ENCODE measurements at regions not wholly inside any gene's neighbourhood (a gene's known extent, or its start where the extent isn't known, plus 50 kb on each side); places are given as distances from the start of the nearest gene placed in this dataset.

DNA sequence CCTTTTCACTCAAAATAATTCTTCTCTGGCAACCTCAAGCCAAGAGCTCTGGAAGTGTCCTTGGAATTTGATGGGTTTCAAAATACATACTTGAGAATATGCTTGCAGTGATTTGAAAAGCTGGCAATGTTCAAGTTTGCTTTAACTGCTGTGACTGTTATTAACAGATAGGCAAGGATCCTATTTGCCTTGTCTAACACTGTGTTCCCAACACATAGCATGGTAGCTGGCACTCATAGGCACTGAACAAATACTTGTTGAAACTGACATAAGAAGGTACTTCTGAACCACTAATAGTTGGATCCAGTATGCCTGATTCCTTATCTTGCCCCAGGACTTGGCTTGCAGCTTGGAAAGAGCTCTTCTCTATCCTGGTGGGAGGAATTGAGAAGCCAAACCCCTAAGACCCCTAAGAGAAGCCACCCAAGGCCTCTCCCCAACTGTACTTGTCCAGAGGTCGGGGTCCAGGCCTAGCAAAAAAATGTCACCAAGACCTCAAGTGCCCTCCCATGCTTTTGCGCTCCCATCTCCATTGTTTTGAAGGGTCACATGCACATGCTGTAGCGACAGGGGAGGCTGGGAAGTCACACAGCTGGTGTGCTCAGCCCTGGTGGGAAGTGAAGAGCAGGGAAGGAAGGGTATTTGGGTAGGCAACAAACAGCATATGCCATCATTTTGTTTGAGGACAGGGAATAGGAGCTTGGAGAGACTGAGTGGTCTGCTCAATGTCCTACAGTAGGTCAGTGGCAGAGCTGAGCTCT, 118.4 kb upstream of the HAAO start:
- DNase-seq, result no peak

DNA sequence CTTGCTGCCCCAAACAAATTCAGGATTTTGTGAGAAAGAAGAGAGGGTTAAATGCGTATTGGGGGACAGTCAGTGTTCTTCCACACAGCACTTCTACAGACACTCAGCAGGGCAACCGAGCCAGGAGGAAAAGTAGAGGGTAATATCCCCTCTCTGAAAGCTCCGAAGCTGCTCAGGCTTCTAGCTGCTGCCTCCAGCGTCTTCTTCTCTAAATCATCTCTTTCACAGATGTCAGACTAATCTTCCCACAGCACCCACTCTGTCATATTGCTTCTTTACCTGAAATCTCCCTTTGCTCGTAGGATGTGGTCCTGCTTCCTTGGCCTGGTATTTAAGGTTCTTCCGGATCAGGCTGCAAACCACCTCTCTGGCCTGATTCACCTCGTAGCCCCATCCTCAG, 117.6 kb upstream of the HAAO start:
- no peak for DNase-seq

DNA sequence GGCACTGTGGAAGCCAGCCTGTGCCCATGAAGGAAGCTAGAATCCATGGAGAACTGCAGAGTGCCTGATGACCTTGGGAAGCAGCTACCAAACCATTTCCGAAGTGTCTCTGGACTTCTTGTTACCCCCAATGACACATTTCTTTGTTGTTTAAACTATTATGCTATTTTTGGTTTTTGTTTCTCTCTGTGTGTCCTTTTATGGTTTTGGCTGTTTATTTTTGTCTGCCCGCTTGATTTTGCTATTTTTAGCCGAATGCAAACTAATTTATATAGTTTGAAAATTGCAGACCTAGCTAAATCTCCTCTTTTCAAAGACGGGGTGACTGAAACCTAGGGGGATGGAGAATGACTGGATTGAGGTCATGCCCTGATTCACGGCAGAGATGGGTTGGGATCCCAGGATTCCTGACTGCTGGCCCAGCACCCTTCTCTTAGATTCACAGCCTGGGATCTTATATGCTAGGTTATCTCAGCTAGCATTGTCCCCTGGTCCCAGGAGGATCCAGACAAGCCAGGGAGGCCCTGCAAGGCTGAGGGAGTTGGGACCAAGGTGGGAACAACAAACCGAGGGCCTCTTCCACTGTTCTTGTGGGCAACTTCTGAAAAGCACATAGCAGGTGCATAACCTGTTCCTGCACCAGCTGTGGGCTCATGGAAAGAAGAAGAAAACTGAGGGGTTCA, 116.3 kb upstream of the HAAO start:
- DNase-seq, result no peak

DNA sequence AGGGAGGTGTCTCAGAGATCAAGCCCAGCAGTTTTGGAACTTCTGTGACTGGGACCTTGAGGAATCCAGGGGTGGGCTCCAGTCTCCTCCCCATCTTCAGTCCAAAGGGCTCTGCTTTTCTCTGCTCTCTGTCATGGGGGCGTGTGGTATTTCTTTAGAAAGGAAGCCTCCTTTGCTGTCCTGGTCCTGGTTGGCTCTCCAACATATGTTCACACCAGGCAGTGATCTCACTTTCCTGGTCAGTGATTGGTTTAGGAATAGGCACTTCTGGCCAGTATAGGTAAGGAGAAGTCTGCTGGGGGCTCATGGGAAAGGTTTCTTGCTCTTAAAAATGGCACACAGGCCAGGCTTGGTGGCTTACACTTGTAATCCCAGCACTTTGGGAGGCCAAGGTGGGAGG, 115.5 kb upstream of the HAAO start:
- no peak for DNase-seq

DNA sequence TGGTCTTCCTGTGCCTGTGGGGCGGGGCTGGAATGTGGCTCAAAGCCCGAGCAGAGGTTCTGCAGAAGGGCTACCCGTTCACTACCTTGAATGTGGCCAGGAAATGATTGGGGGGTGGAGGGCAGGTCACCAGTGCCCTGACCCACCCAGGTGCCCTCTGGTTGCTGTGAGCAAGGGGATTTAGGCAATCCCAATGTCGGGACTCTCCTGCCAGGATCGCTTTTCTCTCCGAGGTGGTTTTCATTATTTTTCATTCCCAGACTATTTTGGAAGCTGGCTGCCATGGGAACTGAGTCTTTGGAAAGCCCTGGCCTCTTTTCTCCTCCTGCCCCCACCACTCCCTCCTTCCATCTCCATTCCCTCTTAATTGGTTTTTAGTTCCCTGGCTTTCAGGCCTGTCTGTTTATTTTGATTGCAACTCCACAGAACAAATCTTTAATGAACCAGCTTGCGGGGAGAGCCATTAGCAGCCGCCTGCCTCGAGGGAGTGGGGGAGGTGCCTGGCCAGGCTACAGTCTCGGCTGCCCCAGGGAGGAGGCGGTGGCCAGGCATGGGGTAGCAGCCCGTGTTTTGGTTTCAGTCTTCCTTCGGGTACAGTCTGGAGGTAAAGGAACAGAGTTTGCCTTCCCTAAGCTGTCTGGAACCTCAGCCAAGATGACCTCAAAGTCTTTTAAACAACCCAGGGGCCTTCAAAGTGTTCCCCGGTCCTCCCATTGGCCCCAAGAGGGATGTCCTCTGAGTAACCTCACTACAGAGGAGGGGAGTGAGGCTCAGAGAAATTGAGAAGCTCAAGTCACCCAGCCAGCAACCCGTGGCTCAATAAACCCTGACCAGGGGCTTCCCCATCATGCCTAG, 114.4 kb upstream of the HAAO start:
- no peak for DNase-seq

DNA sequence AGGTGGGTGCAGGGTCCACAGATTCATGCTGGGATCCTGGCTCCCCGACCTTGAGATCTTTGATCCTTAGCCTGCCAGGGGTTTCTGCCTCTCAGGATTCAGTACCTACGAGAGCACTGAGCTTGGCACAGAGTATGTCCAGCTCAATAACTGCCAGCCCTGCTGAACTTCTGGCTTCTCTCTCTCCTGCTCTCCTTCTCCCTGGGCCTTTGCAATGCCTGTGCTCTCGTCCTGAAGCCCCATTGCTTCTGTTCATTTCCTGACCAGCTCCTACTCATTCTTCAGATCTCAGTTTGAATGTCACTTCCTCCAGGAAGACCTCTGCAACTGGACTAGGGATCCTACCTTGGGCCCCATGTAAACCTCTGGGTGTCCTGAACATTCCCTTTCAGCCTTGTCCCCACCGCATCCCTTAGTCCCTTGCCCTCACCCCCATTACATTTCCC, 113.8 kb upstream of the HAAO start:
- no peak for DNase-seq

DNA sequence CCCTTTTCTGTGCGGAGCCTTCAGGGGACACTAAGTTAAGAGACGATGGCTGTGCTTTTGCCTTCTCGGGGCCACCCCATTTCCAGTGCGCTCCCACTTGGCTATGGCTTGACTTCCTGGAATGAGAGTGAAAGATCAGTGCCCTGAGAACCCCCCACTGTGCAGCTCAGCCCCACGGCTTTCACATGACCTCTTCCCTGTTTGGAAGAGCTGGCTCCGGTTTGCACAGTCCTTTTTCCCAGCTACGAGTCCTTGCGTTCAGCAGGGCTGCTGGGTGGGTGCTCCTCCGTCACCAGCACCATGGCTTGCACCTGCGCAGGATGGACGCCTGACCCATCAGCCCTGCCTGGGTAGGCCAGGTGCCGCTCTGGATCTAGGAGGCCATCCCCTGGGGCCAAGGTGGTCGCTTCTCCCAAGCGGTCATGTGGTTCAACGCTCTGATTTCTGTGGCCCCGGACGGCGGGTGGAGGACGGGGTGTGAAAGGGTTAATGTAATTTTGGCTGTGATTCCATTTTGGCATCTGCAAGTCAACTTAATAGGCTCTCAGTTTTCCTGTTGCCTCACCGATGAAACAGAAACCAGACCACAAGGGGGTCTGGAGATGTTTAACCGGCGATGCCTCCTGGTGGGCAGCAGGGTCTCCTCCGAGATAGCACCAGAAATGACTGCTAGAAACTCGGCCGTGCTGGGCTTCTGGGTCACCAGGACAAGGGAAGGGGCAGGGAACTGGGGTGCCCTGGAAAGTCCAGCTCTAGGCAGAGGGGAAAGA, 113.1 kb upstream of the HAAO start:
- no peak for DNase-seq

DNA sequence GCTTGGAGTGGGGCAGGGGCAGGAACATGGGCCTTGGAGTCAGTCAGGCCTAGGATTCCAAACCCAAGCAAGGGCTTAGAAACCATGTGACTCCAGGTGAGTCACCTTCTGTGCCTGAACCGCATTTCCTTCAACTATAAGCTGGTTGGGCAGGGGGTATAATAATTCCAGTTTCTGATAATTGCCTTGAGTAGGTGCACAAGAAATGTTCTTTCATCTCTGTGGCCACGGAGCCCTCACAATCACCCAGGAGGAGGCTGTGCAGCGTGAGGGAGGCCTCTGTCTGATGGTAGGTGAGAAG, 112.1 kb upstream of the HAAO start:
- DNase-seq, result no peak

DNA sequence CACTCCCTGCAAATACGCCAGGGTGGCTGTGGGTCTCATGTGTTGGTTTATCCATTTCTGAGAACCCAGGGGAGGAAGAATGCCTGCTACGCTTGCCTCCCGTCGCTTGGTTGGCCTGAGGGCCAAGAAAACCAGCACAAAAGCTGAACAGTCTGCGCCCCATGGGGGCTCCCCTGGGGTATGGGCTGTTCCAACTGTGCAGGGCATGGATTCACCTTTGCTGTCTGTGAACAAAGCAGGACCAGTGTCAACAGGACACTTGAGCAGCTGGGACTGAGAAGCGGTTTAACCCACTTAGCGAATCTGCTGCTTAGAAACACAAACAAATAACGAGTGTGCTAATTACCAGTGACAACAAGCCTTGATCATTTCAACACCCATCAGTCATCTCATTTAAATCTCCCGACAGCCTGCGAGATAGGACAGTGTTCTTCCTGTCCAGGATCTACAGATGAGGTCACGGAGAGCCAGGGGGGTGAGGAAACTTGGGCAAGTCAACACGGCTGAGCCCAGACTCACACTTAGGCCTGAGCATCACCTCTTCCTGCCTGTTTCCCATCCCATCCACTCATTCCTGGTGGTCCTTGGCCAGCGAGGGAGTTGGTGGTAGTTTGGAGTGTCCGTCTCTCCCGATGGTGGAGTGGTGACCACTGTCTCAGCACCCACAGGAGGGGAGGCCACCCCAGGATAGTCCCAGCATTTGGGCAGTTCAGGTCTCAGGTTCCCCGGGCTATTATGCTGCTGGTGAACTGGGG, 111.6 kb upstream of the HAAO start:
- DNase-seq, result no peak

DNA sequence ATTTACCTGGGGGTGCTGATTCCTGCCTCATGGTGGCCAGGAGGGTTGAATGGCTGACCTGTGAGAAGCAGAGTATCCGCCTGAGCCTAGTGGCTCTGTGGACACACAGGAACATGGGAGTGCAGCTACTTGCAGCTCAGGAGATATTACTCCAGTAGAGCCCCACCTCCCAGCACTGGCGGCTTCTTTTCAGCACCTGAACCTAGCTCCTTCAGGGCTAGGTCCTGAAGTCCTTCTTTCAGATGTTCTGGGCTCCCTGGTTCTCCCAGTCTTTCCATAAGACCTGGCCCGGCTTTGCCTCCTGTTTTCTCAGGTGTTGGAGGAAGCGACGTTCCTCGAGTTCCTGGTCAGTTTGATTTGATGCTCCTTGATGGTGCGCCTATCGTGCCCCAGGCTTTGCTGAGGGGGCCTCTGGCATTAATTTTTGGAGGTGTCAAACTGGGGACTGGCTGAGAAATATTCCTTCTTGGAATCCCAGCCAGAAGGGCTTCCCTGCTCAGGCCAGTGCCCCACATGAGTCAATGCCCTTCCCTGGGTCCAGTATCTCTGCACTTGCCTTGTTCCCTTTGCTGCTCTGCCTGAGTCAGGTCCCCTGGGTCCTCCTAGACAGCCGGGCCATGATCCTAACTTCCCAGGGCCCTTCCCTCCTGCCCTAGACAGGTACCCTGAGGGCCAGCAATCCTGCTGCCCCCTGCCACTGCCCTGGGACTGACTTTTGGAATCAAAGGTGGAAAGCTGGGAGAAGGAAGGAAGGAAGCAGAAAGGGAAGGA, 110.7 kb upstream of the HAAO start:
- DNase-seq, result no peak

DNA sequence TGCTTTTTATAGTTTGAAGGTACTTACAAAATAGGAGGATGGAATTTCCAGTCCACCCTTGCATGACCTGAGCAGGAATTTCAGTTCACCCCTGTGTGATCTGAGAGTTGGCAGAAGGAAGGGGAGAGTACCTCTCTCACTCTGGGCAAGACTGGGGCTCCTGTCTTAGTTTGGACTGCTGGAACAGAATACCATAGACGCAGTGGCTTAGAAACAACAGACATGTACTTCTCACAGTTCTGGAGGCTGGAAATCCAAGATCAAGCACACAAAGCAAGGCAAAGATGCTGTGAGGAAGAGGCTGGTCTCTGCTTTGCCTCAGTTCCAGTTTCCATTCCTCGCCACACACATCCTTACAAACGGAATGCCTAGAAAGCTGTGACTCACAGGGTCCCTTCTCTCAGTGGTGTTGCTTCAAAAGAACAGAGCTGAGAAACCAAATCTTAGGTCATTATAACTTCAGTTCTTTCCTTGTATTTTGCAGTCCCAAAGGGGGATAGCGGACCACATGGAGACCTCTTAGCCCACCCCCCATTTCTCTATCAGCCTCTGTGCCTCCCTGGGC, 108.8 kb upstream of the HAAO start:
- DNase-seq, result no peak

DNA sequence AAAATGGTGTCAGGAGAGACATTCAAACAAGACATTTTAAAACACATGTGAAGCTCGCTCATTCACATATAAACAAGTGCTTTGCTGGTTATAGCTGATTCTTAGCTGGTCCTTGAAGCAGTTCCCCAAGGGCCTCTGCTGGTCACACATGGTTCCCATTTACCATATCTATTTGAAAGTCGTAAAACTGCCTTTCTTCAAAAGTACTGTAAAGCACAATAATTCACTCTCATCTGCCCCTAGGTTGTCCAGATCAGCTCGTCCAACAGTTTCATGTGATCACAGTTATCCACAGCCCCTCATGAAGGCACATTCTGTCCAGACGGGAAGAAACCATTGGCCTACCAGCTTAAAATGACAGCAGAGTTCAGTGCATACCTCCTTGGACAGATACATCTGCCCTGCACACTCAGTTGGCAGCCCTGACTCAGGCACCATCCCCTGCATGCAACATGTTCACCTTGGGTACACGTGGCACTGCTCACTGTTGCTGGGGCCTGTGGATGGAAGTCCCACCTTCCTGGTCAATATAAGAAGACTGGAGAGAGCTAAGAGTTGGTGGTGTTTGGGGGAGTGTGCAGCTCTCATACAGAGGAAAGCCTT, 108.0 kb upstream of the HAAO start:
- DNase-seq, result no peak

DNA sequence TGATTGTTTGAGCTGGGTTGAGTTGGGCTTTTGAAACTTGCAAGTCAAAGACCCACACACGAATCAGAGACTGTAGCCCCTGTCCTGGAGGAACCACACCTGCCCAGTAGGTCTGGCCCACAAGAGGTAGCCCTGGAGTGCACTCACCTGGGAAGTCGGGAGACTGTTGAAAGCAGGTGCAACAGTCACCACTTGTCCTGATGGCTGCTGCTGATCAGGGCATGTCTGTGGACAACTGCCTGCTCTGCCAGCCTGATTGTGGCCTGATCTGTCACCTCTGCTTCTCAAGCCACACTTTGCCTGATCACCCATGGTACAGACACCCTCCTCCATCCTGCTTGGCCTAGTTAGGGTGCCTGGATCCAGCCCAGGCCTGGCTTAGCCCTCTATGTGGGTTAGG, 105.0 kb upstream of the HAAO start:
- no peak for DNase-seq

DNA sequence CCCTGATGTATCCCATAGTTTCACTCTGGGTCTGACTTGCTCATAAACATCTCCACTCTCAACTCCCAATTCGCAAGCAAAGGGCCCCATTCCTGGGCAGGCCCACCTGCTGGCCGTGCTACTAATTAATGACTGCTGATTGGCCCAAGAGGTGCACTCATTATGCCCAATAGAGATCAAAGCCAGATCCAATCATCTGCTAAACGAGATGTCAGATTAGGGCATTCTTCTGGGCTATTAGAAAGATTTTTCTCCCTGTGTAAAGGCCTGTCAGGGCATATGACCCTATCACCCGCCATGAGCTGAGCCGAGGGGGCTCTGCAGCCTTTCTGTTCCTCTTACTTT, 103.4 kb upstream of the HAAO start:
- no peak for DNase-seq

DNA sequence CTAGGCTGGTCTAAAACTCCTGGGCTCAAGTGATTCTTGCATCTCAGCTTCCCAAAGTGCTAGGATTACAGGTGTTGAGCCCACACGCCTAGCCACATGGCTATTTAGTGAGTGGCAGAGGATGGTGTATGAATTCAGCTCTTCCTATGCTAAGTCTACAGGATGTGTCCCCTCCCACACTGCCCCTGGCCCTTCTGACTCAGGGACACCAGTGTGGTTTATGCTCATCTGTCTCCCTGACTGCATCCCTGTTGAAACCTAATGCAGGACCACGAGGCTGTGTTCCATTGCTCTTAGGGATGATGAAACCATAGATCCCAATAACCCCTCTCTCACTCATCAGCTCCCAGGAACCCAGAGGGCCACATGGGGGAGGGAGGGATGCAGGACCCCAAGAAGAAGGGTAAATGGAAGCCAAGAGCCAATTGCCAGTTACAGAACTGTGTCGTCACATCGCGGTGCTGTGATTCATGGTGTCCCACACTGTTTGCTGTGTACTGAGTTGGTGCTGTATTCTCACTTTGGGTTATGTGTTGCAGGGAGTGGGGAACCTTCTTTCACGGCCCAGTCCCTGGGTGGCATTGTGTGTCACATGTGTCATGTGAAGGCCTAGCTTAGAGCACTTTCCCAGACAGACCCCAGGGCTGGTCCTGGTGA, 102.9 kb upstream of the HAAO start:
- DNase-seq, result no peak

DNA sequence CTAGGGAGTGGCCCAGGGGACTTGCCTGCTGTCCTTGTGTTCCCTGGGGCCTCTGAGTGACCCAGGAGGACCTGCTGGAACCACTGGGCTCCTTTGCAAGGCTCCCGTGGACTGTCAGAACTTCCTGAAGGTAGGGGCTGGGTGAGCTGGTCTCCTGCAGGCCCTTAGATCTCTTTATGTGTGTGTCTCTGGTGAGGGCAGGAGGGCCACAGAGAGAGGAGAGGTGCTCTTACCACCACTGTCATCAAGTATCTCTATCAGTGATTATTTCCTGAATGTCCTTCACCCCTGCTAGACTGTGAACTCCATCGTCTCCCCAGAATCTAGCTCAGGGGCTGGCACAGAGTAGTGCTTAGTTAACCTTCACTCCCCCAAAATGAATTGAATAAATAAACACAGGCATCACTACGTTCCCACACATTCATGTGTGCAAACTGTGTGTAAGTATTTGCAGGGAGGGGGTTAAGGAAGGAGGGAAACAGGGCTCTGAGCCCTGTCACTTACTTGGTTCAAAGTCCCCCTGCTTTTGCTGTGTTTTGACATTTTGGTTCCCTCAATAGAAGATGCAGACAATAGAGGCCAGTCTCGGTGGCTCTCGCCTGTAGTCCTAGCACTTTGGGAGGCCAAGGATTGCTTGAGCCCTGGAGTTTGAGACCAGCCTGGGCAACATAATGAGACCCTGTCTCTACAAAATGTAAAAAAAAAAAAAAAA, 100.8 kb upstream of the HAAO start:
- no peak for DNase-seq

DNA sequence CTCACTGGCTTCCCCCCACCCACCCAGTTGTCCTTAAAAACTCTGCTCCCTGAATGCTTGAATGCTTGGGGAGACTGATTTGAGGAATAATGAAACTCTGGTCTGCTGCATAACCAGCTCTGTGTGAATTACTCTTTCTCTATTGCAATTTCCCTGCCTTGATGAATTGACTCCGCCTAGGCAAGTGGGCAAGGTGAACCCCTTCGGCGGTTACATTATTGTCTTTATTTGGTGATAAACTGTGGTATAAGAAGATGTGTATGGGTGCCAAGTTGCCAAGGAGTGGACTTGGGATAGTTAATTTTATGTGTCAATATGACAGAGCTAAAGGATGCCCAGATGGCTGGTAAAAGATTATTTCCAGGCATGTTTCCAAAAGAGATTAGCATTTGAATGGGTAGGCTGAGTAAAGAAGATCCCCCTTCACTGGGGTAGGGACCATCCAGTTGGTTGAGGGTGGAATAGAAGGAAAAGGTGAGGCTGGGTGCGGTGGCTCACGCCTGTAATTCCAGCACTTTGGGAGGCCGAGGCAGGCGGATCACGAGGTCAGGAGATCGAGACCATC, 98.5 kb upstream of the HAAO start:
- no peak for DNase-seq

DNA sequence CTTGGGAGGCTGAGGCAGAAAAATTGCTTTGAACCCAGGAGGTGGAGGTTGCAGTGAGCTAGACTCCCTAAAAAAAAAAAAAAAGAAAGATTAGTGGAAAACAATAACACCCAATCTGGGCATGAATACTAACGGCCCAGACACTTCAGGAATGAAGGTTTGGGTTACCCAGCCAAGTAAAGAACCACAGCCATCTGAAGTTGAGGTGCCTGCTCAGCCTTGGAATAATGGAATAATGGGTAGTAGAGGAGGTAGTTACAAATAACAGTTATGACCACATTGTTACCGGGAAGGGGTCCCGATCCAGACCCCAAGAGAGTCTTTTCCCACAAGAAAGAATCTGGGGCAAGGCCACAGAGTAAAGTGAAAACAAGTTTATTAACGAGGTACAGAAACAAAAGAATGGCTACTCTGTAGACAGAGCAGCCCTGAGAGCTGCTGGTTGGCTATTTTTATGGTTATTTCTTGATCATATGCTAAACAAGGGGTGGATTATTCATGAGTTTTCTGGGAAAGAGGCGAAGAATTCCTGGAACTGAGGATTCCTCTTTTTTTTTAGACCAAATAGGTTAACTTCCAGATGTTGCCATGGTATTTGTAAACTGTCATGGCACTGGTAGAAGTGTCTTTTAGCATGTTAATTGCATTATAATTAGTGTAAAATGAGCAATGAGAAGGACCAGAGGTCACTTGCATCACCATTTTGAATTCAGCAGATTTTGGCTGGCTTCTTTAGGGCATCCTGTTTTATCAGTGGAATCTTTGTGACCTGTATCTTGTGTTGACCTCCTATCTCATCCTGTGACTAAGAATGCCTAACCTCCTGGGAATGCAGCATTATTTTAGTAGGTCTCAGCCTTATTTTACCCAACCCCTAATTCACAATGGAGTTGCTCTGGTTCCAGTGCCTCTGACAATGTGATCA, 96.2 kb upstream of the HAAO start:
- DNase-seq, result no peak

Measured in amniotic stem cell (primary cell).